C1 segment of cervical spinal cord (tissue), 14 donors: ENCODE measurements at regions not wholly inside any gene's neighbourhood (a gene's known extent, or its start where the extent isn't known, plus 50 kb on each side); places are given as distances from the start of the nearest gene placed in this dataset.
A peak's percentile ranks its signal among the peaks of the same experiment; 100 is the strongest.
"Not testable (repeated sequence)": the region's sequence is repeated elsewhere in the genome, so short reads cannot be mapped to it uniquely, and the experiment has no call there.

ENCODE experiments used
- DNase-seq, 14 donors: peaks; one replicate each; lab custom pipeline; 2025; lab: John Stamatoyannopoulos, UW

DNA sequence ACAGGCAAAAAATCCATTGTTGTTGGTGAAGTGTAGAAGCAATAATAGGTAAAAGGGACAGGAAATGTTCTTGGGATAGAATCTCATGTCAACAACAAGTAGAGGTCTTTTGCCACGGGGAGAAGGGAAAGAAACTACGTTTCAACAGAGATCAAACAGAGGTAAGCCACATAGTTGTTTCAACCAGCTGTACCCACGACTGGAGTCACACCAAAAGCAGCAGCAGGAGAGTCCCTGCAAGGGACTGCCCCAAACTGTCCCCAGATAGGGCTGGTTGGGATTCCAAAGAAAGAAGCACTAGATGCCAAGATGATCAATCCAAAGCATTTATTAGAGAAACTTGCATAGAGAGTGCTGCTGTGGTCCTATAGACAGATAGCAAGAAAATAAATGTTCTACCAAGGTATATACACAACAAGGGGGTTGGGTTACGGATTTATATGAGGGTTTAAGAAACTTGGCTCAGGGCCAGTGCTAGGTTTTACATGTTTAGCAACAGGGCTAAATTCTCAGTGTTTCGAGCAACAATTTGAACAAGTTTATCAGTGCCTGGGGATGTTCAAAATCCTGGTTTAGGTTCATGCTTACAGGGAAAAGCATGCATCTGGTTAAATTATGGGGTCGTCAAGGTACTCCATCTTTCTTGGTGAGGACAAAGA lies 466.5 kb downstream of the MMUT start:
- DNase-seq, result no peak

DNA sequence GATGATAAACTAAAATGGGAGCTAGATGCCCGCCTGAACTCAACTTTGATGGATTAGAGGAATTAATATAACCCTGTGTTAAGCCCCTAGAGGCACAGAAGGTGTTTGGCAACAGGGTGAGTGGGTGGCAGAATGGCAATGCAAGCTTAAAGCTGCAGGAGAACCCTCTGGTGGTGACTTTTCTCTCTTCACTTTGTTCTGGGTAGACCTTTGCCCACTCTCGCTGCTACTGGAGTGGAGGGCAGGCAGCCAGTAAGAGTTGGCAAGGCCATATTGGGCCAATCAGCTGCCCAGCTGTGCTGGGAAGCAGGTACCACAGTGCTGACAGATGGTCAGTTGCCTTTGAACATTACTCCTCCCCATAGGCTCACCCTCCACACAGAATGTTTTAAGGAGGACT lies 468.2 kb downstream of the MMUT start:
- no peak for DNase-seq

DNA sequence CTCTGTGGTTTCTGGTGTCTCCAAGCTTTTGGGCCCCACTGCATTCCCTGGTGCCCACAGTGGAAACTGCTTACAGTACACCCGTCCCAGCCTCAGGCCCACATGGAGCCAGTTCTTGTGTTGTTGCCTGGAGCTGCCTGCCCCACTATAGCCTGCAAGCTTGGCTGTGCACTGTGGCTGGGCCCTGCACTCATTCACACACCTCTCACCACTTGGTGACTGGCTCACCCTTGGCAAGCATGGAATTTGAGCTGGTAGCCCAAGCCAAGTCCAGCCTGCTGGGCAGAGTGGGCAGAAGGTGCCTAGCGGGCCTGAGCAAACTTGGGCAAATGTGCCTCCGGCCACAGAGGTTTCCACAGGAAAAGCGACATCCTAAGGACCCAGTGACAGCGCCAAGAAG lies 472.3 kb downstream of the MMUT start:
- peak in 1 of 14 donors; percentile 11 for DNase-seq

DNA sequence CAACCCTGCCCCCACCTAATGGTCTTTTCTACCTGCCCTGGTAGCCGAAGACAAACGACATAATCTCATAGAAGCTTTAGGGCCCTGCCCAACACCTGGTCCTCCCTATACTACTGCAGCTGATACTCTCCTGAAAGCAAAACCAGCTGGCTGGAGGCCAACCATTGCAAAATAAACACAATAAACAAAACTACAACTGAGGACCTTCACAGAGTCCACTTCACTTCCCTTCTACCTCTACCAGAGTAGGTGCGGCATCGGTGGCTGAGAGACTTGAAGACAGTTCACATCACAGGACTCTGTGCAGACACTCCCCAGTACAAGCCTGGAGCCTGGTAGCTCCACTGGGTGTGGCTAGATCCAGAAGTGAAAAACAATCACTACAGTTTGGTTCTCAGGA lies 476.2 kb downstream of the MMUT start:
- no peak for DNase-seq

DNA sequence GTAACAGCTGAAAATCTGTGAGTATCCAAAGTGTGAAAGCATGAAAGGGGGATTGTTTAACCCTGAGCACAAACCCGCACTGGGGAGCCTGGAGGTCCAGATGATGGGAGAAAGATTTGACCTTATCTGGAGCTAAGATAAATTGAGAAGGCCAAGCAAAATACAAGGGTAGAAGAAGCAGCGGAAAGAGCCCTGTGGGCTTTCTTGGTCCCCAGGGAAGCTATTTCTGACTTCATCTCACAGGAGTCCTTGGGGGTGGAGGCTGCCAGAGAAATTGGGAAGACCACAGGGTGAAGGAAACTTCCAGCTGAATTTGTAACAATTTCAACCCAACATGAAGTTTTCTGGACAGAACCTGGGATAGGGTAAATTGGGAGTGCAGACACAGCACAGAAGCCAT lies 476.9 kb downstream of the MMUT start:
- no peak for DNase-seq

DNA sequence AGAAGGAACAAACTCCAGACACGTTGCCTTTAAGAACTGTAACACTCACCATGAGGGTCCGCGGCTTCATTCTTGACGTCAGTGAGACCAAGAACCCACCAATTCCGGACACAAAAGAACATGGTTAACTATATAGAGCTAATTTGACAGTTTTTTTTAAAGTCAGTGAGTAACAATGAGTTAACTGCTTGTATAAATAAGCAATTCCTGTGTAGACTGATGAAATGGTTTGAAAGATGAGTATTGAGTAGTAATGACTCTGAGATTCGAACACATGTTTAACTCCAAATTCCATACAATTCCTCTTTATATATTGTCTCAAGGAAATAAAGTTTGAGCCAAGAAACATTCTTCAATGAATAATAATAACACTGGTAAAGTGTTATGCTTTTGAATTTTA lies 478.0 kb downstream of the MMUT start:
- DNase-seq, result no peak

DNA sequence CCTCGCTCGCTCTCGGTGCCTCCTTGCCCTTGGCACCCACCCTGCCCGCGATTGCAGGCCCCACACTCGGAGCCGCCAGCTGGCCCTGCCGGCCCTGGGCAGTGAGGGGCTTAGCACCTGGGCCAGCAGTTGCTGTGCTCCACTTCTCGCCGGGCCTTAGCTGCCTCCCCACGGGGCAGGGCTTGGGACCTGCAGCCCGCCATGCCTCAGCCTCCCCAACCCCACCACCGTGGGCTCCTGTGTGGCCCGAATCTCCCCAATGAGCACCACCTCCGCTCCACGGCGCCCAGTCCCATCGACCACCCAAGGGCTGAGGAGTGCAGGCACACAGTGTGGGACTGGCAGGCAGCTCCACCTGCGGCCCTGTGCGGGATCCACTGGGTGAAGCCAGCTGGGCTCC lies 479.1 kb downstream of the MMUT start:
- not testable (repeated sequence) for DNase-seq

DNA sequence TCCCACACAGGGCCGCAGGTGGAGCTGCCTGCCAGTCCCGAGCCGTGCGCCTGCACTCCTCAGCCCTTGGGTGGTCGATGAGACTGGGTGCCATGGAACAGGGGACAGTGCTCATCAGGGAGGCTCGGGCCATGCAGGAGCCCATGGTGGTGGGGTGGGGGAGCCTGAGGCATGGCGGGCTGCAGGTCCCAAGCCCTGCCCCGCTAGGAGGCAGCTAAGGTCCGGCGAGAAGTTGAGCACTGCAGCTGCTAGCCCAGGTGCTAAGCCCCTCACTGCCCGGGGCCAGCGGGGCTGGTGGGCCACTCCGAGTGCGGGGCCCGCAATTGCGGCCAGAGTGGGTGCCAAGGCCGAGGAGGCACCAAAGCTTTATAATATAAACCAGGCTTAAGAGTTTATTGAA lies 479.7 kb downstream of the MMUT start:
- no peak for DNase-seq

DNA sequence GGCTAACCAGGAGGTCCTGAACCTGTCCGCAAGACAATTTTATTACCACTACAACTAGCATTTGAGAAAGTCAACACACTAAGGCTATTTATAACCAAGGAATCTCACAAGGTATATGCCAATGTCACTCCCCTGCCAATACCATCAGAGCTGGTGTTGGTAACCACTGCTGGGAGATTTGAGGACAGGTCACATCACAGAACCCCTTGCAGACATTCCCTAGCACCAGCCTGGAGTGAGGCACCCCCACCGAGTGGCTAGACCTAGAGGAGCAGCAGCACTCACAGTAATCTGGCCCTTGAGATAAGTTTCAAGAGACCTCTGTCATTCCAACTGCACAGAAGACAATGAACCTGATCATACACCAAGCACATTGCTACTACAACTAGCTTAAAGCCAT lies 483.2 kb downstream of the MMUT start:
- no peak for DNase-seq

DNA sequence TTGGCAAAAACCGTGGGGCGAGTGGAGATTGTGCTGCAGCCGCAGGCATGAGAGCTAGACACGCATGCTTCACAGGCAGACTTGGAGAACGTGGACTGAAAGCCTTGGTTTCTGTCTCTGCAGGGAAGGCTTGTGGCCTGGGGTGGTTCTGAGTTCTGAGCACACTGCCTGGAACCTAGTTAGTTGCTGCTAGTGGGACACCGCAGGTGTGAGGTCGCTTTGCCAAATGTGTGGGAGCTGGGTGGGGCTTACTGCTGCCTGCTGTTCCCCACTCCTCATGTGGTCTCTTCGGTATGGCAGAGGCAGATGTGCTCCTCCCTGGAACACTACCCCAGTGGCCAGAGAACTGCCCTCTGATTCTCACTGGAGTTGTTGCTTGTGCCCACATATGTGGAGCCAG lies 484.0 kb downstream of the MMUT start:
- DNase-seq, result no peak

DNA sequence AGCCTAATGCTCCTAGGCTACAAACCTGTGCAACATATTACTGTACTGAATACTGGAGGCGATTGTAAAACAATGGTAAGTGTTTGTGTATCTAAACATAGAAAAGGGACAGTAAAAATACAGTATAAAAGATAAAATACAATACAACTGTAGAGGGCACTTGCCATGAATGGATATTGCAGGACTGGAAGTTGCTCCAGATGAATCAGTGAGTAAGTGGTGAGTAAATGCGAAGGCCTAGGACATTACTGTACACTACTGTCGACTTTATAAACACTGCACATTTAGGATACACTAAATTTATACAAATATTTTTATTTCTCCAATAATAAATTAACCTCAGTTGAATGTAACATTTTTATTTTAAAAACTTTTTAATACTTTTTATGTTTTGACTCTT lies 485.0 kb downstream of the MMUT start:
- no peak for DNase-seq

DNA sequence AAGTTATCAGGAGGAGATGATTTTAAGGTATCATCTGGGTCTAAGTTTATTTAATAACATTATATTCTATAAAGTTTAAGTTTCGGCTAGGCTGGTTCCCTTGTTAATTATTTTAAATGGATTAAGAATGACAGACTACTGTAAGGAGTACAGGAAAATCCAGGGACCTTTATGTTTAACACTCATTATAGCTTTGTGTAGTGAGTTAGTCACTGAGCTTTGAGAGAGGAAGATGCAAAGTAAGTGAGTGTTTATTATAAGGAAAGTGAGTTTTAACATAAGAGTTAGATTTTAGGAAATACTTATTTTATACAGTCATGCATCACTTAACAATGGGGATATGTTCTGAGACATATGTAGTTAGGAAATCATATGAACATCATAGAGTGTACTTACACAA lies 485.5 kb downstream of the MMUT start:
- DNase-seq, result no peak

DNA sequence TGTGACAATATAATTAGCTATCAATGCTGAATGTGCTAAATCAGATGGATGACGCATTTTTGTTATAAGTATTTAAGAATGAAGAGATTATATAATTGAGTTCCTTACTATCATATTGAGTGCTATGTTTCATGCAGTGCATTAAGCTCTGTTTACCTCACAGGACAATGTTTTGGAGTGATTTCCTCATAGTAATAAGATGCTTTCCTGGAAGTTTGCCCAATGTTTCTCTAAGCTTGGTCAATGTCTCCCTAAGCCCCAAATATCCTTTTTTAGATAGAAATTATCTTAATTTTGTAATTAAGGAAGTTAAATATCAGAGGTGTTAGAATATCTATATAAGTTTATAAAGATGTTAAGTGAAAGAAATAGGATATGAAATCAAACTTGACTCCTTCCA lies 489.6 kb downstream of the MMUT start:
- DNase-seq, result no peak

DNA sequence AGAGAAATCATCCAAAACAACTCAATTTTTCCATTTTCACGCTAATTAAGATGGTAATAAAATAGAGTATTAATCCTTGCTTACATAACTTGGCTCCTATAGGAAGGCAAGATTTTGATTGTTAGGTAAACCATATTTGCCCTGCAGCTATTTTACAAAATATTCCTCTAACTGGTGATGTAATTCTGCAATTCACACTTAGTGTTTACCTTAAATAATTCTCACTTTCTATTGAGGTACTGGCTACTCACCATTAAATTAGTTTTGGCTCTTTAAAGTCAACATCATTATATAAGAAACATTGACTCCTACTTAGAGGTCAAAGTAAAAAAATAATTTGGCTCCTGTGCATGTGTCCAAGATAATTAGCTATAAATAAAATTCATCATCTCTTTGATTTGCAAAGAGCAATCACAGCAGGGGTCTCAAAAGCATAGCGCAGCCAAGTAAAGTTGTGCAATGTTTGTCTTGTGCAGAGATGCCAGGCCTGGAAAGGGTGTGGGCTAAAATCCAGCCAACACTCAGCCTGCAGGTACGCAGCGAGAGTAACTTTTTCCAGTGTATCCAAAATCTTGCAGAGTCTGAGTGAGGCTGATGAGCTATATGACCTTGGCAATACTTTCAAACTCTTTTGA lies 501.2 kb downstream of the MMUT start:
- no peak for DNase-seq

DNA sequence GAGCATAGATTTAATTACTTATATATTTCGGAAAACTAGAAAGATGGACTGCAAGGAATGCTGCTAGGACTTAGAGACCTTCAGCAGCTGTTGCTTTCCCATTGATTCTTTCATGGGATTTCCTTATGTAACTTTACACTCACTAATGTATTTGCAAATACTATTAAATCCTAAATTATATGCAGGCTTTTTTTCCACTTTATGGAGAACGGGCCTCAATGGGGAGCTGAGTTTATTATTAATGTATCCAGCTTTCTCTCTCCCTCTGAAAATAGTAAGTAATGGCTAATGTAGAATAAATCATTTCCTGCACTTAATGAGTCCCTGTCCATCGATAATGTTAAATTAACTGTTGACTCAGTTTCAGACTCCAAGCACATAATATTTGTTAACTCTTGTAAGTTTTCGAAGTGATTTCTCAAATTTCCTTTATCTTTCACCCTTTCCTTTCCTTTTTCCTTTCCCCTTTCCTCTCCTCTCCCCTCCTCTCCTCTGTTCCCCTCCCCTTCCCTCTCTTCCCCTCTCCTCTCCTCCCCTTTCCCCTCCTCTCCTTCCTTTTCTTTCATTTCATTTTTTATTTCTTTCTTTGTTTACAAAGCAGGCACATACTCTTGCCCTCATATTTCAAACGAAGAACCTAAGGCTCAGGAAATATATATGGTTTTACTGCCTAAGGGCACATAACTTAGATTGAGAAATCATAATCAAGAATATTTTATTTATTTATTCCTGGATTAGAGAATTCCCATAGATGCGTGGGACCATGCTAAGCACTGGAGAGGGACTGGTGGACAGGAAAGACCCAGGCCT lies 503.6 kb downstream of the MMUT start:
- no peak for DNase-seq

DNA sequence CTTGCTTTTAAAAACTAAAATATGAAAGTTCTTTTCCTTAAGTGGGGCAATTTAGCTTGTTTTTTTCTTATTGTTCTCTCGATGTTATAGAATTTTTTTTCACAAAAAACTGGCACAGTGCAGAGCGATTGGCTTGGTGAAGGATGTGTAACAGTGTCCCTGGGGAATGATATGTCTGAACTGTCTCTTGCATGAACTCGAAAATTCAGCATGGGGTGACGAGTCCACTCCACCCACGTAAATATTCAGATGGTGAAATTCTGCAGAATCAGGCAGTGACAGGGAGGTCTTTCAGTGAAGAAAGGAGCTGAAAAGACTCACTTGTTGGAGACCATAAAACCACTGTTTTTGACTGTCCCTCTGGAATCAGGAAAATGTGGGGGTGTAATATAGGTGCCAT lies 505.3 kb downstream of the MMUT start:
- DNase-seq, result no peak

DNA sequence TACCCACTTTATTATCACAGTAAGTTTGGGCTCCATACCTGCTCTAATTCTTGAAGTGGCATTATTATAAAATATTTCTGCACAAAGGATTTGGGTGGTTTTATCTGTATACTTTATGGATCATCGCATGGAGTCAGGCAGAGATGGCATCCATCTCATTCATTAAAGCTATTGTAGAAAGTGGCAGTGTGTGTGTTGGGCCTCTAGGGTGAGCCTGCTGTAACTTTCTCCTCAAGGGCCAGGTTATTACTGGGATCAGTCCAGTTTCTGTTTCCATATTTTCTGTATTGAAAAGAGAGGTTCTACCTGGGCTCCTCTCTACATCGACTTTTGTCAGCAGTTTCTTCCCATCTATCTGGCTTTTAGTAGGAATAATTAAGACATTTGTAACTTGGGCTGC lies 511.1 kb downstream of the MMUT start:
- no peak for DNase-seq

DNA sequence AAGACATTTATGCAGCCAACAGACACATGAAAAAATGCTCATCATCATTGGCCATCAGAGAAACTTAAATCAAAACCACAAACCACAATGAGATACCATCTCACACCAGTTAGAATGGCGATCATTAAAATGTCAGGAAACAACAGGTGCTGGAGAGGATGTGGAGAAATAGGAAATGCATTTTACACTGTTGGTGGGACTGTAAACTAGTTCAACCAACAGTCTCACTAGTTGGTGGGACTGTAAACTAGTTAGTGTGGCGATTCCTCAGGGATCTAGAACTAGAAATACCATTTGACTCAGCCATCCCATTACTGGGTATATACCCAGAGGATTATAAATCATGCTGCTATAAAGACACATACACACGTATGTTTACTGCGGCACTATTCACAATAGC lies 518.8 kb downstream of the MMUT start:
- DNase-seq, result not testable (repeated sequence)

DNA sequence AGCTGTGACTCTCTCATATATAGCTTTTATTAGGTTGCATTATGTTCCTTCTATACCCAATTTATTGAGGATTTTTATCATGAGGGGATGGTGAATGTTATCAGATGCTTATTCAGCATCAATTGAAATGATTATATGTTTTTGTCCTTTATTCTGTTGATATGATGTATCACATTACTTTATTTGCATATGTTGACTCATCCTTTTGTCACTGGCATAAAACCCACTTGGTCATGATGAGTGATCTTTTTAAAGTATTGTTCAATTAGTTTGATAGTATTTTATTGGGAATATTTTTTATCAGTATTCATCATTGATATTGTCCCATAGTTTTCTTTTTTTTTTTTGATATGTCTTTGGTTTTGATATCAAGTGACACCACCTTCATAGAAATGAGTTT lies 529.9 kb downstream of the MMUT start:
- DNase-seq, result no peak

DNA sequence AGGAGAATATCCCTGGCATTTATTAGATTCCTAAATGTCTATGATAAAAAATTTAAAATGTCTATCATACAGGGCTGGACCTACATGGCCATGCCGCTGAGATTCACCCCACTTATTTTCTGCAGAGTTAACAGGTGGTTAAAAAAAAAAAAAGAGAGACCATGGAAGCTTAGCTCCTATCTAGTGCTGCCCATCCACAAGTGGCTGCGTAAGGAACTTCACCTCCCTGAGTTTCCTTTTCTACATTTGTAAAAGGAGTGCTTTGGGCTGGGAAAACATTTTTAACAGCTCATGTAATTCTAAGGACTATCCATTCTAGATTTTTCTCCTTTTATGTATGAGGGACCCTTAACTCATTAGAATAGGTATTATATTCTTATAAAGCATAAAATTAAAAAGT lies 534.1 kb downstream of the MMUT start:
- DNase-seq, result no peak

DNA sequence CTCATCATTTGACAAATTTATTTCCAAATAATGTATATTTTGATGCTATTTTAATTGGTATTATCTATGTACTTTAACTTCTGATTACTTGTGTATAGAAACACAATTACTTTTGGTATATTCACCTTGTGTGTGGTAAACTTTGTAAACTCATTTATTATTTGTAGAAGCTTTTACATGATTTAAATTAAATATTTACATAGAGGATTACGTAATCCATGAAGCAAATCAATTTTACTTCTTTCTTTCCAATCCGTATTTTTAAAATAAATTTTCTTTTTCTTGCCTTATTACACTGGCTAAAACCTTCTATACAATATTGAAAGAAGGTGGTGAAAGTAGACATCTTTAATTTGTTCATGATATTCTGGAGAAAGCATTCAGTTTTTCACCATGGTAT lies 540.2 kb downstream of the MMUT start:
- no peak for DNase-seq

DNA sequence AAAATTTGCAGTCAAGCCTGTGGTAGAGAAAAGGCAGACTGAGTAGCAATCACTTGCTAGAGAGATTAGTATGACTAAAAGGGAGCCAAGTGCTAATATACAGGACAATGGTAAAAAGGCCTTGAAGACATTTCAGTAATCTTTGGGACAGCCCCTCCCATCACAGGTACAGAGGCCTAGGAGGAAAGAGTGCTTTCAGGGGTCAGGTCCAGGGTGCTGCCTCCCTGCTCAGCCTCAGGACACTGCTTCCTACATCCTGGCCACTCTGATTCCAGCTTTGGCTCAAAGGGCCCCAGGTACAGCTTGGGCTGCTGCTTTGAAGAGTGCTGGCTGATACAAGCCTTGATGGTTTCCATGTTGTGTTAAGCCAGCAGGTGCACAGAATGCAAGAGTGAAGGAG lies 543.5 kb downstream of the MMUT start:
- DNase-seq, result no peak

DNA sequence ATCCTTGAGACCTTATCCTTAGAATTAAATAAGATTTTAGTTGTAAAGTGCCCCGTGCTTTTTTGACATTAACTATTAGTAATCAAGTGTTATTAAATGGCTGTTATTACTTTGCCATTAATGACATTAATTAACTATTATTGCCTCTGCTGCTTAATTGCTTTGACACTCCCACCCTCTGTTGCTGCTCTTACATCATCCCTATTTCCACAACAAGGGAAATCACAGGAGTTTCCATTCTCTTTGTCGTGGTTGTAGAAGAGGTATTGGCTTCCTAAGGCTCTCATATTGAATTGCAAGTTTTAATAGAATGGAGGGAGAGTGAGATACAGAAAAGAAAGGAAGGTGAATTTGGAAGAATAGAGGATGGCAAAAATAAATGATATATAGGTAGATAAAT lies 545.8 kb downstream of the MMUT start:
- DNase-seq, result no peak
